ENCODE measurements at regions not wholly inside any gene's neighbourhood (a gene's known extent, or its start where the extent isn't known, plus 50 kb on each side); places are given as distances from the start of the nearest gene placed in this dataset.
"Not testable (repeated sequence)": the region's sequence is repeated elsewhere in the genome, so short reads cannot be mapped to it uniquely, and the experiment has no call there.

GRCh38 chrX:14303891-14304290 is 225.4 kb upstream of the GLRA2 start:
- Histone ChIP-seq H3K4me1 (ENCODE audit: low read depth) (no peaks in the 10 kb centered on the region), H3K4me3 (no peak overlapping the region), H3K36me3 (no peaks in the 10 kb centered on the region), H3K27ac (no peak overlapping the region), H3K27me3 (no peaks in the 10 kb centered on the region), H3K9me3 (ENCODE audit: low read depth) (no peaks in the 10 kb centered on the region)
- TF ChIP-seq CTCF (IDR thresholded peaks at IDR 0.05; ENCODE audit: low read depth, low read length) = no peak
- no peak for DNase-seq (ENCODE audit: low read depth in 1 of 2, low spot score in 1 of 2)

- not testable (repeated sequence) for H3K27me3 ChIP-seq; H3K9me3 ChIP-seq (ENCODE audit: low read depth); H3K27ac ChIP-seq; H3K36me3 ChIP-seq; H3K4me1 ChIP-seq (ENCODE audit: low read depth); H3K4me3 ChIP-seq; DNase-seq (ENCODE audit: low read depth in 1 of 2, low spot score in 1 of 2)
Observed at GRCh38 chrX:14302561-14302960, 226.8 kb upstream of the GLRA2 start.

GRCh38 chrX:14300376-14300775 is 229.0 kb upstream of the GLRA2 start:
- no peak overlapping the region for H3K4me3 ChIP-seq
- no peaks in the 10 kb centered on the region for H3K36me3 ChIP-seq
- H3K27ac ChIP-seq = no peak overlapping the region
- H3K9me3 ChIP-seq (ENCODE audit: low read depth) = no peaks in the 10 kb centered on the region
- TF ChIP-seq CTCF (IDR thresholded peaks at IDR 0.05; ENCODE audit: low read depth, low read length) = no peak
- H3K4me1 ChIP-seq (ENCODE audit: low read depth) = no peaks in the 10 kb centered on the region
- no peaks in the 10 kb centered on the region for H3K27me3 ChIP-seq
- DNase-seq (ENCODE audit: low read depth in 1 of 2, low spot score in 1 of 2) = no peak

GRCh38 chrX:14295426-14295825 is 233.9 kb upstream of the GLRA2 start:
- Histone ChIP-seq H3K9me3 (ENCODE audit: low read depth) (no peaks in the 10 kb centered on the region), H3K4me1 (ENCODE audit: low read depth) (no peaks in the 10 kb centered on the region), H3K4me3 (no peak overlapping the region), H3K27ac (no peak overlapping the region), H3K27me3 (no peaks in the 10 kb centered on the region), H3K36me3 (no peaks in the 10 kb centered on the region)
- TF ChIP-seq CTCF (IDR thresholded peaks at IDR 0.05; ENCODE audit: low read depth, low read length) = no peak
- no peak for DNase-seq (ENCODE audit: low read depth in 1 of 2, low spot score in 1 of 2)

GRCh38 chrX:14291666-14292500 is 237.5 kb upstream of the GLRA2 start:
- no peak for TF ChIP-seq CTCF (IDR thresholded peaks at IDR 0.05; ENCODE audit: low read depth, low read length)
- H3K4me3 ChIP-seq = no peak overlapping the region
- H3K27ac ChIP-seq = no peak overlapping the region
- no peaks in the 10 kb centered on the region for H3K27me3 ChIP-seq
- no peaks in the 10 kb centered on the region for H3K36me3 ChIP-seq
- H3K4me1 ChIP-seq (ENCODE audit: low read depth) = no peaks in the 10 kb centered on the region
- no peaks in the 10 kb centered on the region for H3K9me3 ChIP-seq (ENCODE audit: low read depth)
- DNase-seq (ENCODE audit: low read depth in 1 of 2, low spot score in 1 of 2) = no peak

- TF ChIP-seq CTCF (IDR thresholded peaks at IDR 0.05; ENCODE audit: low read depth, low read length) = no peak
- no peak overlapping the region for H3K27ac ChIP-seq
- no peaks in the 10 kb centered on the region for H3K27me3 ChIP-seq
- H3K9me3 ChIP-seq (ENCODE audit: low read depth) = no peaks in the 10 kb centered on the region
- no peak for DNase-seq (ENCODE audit: low read depth in 1 of 2, low spot score in 1 of 2)
- no peaks in the 10 kb centered on the region for H3K36me3 ChIP-seq
- no peaks in the 10 kb centered on the region for H3K4me1 ChIP-seq (ENCODE audit: low read depth)
- no peak overlapping the region for H3K4me3 ChIP-seq
Observed at GRCh38 chrX:14290335-14290734, 239.0 kb upstream of the GLRA2 start.

All from cardiac muscle cell (in vitro differentiated cells and primary cell).